ENCODE measurements at regions not wholly inside any gene's neighbourhood (a gene's known extent, or its start where the extent isn't known, plus 50 kb on each side); places are given as distances from the start of the nearest gene placed in this dataset.

GRCh38 chr2:6224267-6224666, 532.1 kb downstream of the SOX11 start:
- TF ChIP-seq CTCF (IDR thresholded peaks at IDR 0.05 in 8 of 11, conservative IDR thresholded peaks at IDR 0.05 in 3 of 11) (no peak), POLR2A (IDR thresholded peaks at IDR 0.05) (no peak)

Measured in spleen (tissue), 7 donors.